AG09309 (cell line): ENCODE measurements at regions not wholly inside any gene's neighbourhood (a gene's known extent, or its start where the extent isn't known, plus 50 kb on each side); places are given as distances from the start of the nearest gene placed in this dataset.

Source experiments
- DNase-seq: peaks from one replicate; pipeline ENCODE4 v3.0.0-alpha.2; 2010; ENCODE audit warnings: low read depth
- H3K4me3 ChIP-seq: 2 replicates; pipeline ENCODE4 v1.5.1; 2011; ENCODE audit warnings: mild to moderate bottlenecking, low read depth, low read length, moderate library complexity; ENCODE audit not compliant: control insufficient read depth
- CTCF ChIP-seq: IDR thresholded peaks from 2 replicates; pipeline ENCODE4 v1.5.1; 2011; ENCODE audit warnings: mild to moderate bottlenecking, low read depth, low read length, inconsistent platforms; ENCODE audit not compliant: insufficient read depth, control insufficient read depth; ENCODE audit errors: missing control alignments

- TF ChIP-seq CTCF: no peak
- DNase-seq: no peak
These were observed 439.5 kb downstream of the PDCD6IP start for GRCh38 chr3:34237946-34238345.

GRCh38 chr3:34238407-34238806 is 440.0 kb downstream of the PDCD6IP start:
- TF ChIP-seq CTCF: no peak
- H3K4me3 ChIP-seq: no peak overlapping the region
- DNase-seq: no peak

More at GRCh38 chr3:34237946-34238345, 439.5 kb downstream of the PDCD6IP start:
- no peak overlapping the region for H3K4me3 ChIP-seq

GRCh38 chr3:34239287-34239686 is 440.9 kb downstream of the PDCD6IP start:
- no peak for TF ChIP-seq CTCF
- H3K4me3 ChIP-seq: no peak overlapping the region

GRCh38 chr3:34239875-34240274 is 441.4 kb downstream of the PDCD6IP start:
- no peak for TF ChIP-seq CTCF
- H3K4me3 ChIP-seq: no peak overlapping the region
- DNase-seq: no peak

More at GRCh38 chr3:34239287-34239686, 440.9 kb downstream of the PDCD6IP start:
- DNase-seq: no peak

GRCh38 chr3:34247401-34247800 is 449.0 kb downstream of the PDCD6IP start:
- H3K4me3 ChIP-seq: no peak overlapping the region
- no peak for TF ChIP-seq CTCF
- DNase-seq: no peak

GRCh38 chr3:34248352-34248751 is 449.9 kb downstream of the PDCD6IP start:
- no peak for TF ChIP-seq CTCF
- DNase-seq: no peak
- H3K4me3 ChIP-seq: no peak overlapping the region

GRCh38 chr3:34254285-34254684 is 455.9 kb downstream of the PDCD6IP start:
- no peak for TF ChIP-seq CTCF
- no peak for DNase-seq
- no peak overlapping the region for H3K4me3 ChIP-seq
